ENCODE measurements at regions not wholly inside any gene's neighbourhood (a gene's known extent, or its start where the extent isn't known, plus 50 kb on each side); places are given as distances from the start of the nearest gene placed in this dataset.

GRCh38 chrX:109283870-109284269, 198.0 kb downstream of the GUCY2F start:
- Histone ChIP-seq H3K27ac (ENCODE audit: insufficient read depth, low read length) (no peak overlapping the region), H3K4me2 (ENCODE audit: extremely low read depth, insufficient read depth, low read length) (no peak overlapping the region), H3K27me3 (ENCODE audit: control insufficient read depth, insufficient read depth, low read length) (no peaks in the 10 kb centered on the region), H3K9me3 (ENCODE audit: control insufficient read depth, insufficient read depth, low read depth, low read length) (no peaks in the 10 kb centered on the region), H3K9ac (ENCODE audit: insufficient read depth, low read length) (no peak overlapping the region), H3K36me3 (ENCODE audit: control insufficient read depth, insufficient read depth, low read length) (no peaks in the 10 kb centered on the region), H3K79me2 (ENCODE audit: control insufficient read depth, insufficient read depth, low read length) (no peaks in the 10 kb centered on the region), H2AFZ (ENCODE audit: low read length) (no peak overlapping the region), H3K4me3 (replicated peaks in 1 of 4; ENCODE audit: control extremely low read depth in 1 of 4, insufficient read depth in 1 of 4, low read depth in 3 of 4, low read length in 4 of 4) (no peak overlapping the region), H3K4me1 (ENCODE audit: control insufficient read depth, extremely low read depth, insufficient read depth, low read length) (no peaks in the 10 kb centered on the region), H4K20me1 (ENCODE audit: control insufficient read depth, extremely low read depth, insufficient read depth, low read length) (no peaks in the 10 kb centered on the region)
- no peak for DNase-seq (ENCODE audit: low read depth in 2 of 2)
- TF ChIP-seq CTCF (conservative IDR thresholded peaks at IDR 0.05 in 1 of 2, IDR thresholded peaks at IDR 0.05 in 1 of 2; ENCODE audit: low read depth in 1 of 2, low read length in 2 of 2) (no peak), EZH2 (IDR thresholded peaks at IDR 0.05; ENCODE audit: low read length, missing control alignments) (no peak)

GRCh38 chrX:109281483-109282275, 200.2 kb downstream of the GUCY2F start:
- H2AFZ ChIP-seq (ENCODE audit: low read length), result no peak overlapping the region
- H3K27me3 ChIP-seq (ENCODE audit: control insufficient read depth, insufficient read depth, low read length), result no peaks in the 10 kb centered on the region
- no peaks in the 10 kb centered on the region for H3K79me2 ChIP-seq (ENCODE audit: control insufficient read depth, insufficient read depth, low read length)
- no peak for TF ChIP-seq CTCF (conservative IDR thresholded peaks at IDR 0.05 in 1 of 2, IDR thresholded peaks at IDR 0.05 in 1 of 2; ENCODE audit: low read depth in 1 of 2, low read length in 2 of 2)
- TF ChIP-seq EZH2 (IDR thresholded peaks at IDR 0.05; ENCODE audit: low read length, missing control alignments), result no peak
- no peaks in the 10 kb centered on the region for H4K20me1 ChIP-seq (ENCODE audit: control insufficient read depth, extremely low read depth, insufficient read depth, low read length)
- peak in 1 of 2 donors; percentile 26 for DNase-seq (ENCODE audit: low read depth in 2 of 2)
- H3K27ac ChIP-seq (ENCODE audit: insufficient read depth, low read length), result no peak overlapping the region
- H3K9ac ChIP-seq (ENCODE audit: insufficient read depth, low read length), result no peak overlapping the region
- no peak overlapping the region for H3K4me3 ChIP-seq (replicated peaks in 1 of 4; ENCODE audit: control extremely low read depth in 1 of 4, insufficient read depth in 1 of 4, low read depth in 3 of 4, low read length in 4 of 4)
- no peaks in the 10 kb centered on the region for H3K36me3 ChIP-seq (ENCODE audit: control insufficient read depth, insufficient read depth, low read length)
- no peak overlapping the region for H3K4me2 ChIP-seq (ENCODE audit: extremely low read depth, insufficient read depth, low read length)
- no peaks in the 10 kb centered on the region for H3K9me3 ChIP-seq (ENCODE audit: control insufficient read depth, insufficient read depth, low read depth, low read length)
- no peaks in the 10 kb centered on the region for H3K4me1 ChIP-seq (ENCODE audit: control insufficient read depth, extremely low read depth, insufficient read depth, low read length)

- no peaks in the 10 kb centered on the region for H3K9me3 ChIP-seq (ENCODE audit: control insufficient read depth, insufficient read depth, low read depth, low read length)
- H2AFZ ChIP-seq (ENCODE audit: low read length), result no peak overlapping the region
- TF ChIP-seq EZH2 (IDR thresholded peaks at IDR 0.05; ENCODE audit: low read length, missing control alignments) (no peak), CTCF (conservative IDR thresholded peaks at IDR 0.05 in 1 of 2, IDR thresholded peaks at IDR 0.05 in 1 of 2; ENCODE audit: low read depth in 1 of 2, low read length in 2 of 2) (no peak)
- H3K36me3 ChIP-seq (ENCODE audit: control insufficient read depth, insufficient read depth, low read length), result no peaks in the 10 kb centered on the region
- no peak for DNase-seq (ENCODE audit: low read depth in 2 of 2)
- H3K4me3 ChIP-seq (replicated peaks in 1 of 4; ENCODE audit: control extremely low read depth in 1 of 4, insufficient read depth in 1 of 4, low read depth in 3 of 4, low read length in 4 of 4), result no peak overlapping the region
- no peak overlapping the region for H3K9ac ChIP-seq (ENCODE audit: insufficient read depth, low read length)
- no peaks in the 10 kb centered on the region for H3K4me1 ChIP-seq (ENCODE audit: control insufficient read depth, extremely low read depth, insufficient read depth, low read length)
- no peak overlapping the region for H3K4me2 ChIP-seq (ENCODE audit: extremely low read depth, insufficient read depth, low read length)
- H4K20me1 ChIP-seq (ENCODE audit: control insufficient read depth, extremely low read depth, insufficient read depth, low read length), result no peaks in the 10 kb centered on the region
- no peaks in the 10 kb centered on the region for H3K79me2 ChIP-seq (ENCODE audit: control insufficient read depth, insufficient read depth, low read length)
- H3K27me3 ChIP-seq (ENCODE audit: control insufficient read depth, insufficient read depth, low read length), result no peaks in the 10 kb centered on the region
- H3K27ac ChIP-seq (ENCODE audit: insufficient read depth, low read length), result no peak overlapping the region
Measured at GRCh38 chrX:109274806-109275205, 207.1 kb downstream of the GUCY2F start.
